ENCODE measurements at regions not wholly inside any gene's neighbourhood (a gene's known extent, or its start where the extent isn't known, plus 50 kb on each side); places are given as distances from the start of the nearest gene placed in this dataset.

GRCh38 chr2:15840148-15840547 lies 100.2 kb upstream of the MYCN start:
- no peaks in the 10 kb centered on the region for H3K9me3 ChIP-seq
- whole genome bisulfite sequencing, 2 donors, result 82 to 91% methylated on average over 3 of the region's 3 CpGs
- no peaks in the 10 kb centered on the region for H3K27me3 ChIP-seq
- TF ChIP-seq POLR2A (IDR thresholded peaks at IDR 0.05) (no peak), POLR2AphosphoS5 (IDR thresholded peaks at IDR 0.05) (no peak), CTCF (IDR thresholded peaks at IDR 0.05) (no peak), EP300 (IDR thresholded peaks at IDR 0.05) (no peak)
- no peaks in the 10 kb centered on the region for H3K36me3 ChIP-seq
- H3K4me3 ChIP-seq, result no peak overlapping the region
- H3K27ac ChIP-seq, result no peak overlapping the region
- DNase-seq (no peak), ATAC-seq (ENCODE audit: low FRiP score in 2 of 2) (no peak)
- H3K4me1 ChIP-seq, result no peaks in the 10 kb centered on the region

- no peak for ATAC-seq (ENCODE audit: low FRiP score in 2 of 2)
- no peak overlapping the region for H3K4me3 ChIP-seq
- no peaks in the 10 kb centered on the region for H3K27me3 ChIP-seq
- DNase-seq, result no peak
- no peaks in the 10 kb centered on the region for H3K4me1 ChIP-seq
- no peaks in the 10 kb centered on the region for H3K9me3 ChIP-seq
- WGBS, 2 donors, result 91 to 96% methylated on average over 8 of the region's 8 CpGs
- H3K36me3 ChIP-seq, result no peaks in the 10 kb centered on the region
- TF ChIP-seq POLR2A (IDR thresholded peaks at IDR 0.05) (no peak), CTCF (IDR thresholded peaks at IDR 0.05) (no peak), EP300 (IDR thresholded peaks at IDR 0.05) (no peak), POLR2AphosphoS5 (IDR thresholded peaks at IDR 0.05) (no peak)
- H3K27ac ChIP-seq, result no peak overlapping the region
These were observed 99.4 kb upstream of the MYCN start for GRCh38 chr2:15840969-15841368.

DNA sequence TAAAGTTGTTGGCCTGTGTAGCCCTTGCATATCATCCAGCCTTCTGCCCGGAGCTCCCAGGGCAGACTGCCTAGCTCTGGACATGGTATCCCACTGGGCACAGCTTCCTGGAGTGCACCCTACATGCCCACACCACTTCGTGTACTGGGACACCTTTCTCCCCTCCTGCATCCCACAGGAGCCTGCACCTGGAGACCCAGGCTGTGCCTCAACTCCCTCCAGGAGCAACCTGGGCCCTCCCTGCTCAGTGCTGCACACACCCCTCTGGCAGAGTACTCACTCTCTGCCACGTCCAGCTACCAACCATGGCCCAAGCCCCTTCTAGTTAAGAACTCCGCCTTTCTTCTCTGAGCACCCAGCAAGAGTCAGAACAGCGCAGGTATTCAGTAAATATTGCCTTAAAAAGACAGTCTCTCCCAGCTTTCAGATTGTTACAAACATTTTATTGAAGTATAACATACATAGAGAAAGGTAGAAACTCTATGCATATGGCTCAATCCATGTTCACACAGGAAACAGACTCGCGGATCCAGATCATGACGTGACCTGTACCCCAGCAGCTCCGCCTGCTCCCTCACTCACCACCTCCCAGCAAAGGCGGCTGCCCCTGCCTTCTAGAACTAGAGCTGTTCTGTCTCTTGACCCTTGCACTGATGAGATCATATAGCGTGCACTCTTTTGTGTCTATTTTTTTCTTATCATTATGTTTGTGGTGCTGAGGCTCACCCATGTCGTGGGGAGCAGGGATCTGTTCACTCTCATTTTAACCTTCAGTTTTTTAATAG lies 98.4 kb upstream of the MYCN start:
- no peaks in the 10 kb centered on the region for H3K9me3 ChIP-seq
- no peak overlapping the region for H3K27ac ChIP-seq
- DNase-seq (no peak), ATAC-seq (ENCODE audit: low FRiP score in 2 of 2) (no peak)
- no peaks in the 10 kb centered on the region for H3K4me1 ChIP-seq
- no peak for TF ChIP-seq POLR2A (IDR thresholded peaks at IDR 0.05)
- no peak for TF ChIP-seq POLR2AphosphoS5 (IDR thresholded peaks at IDR 0.05)
- TF ChIP-seq EP300 (IDR thresholded peaks at IDR 0.05), result no peak
- no peak for TF ChIP-seq CTCF (IDR thresholded peaks at IDR 0.05)
- H3K36me3 ChIP-seq, result no peaks in the 10 kb centered on the region
- no peaks in the 10 kb centered on the region for H3K27me3 ChIP-seq
- 83 to 84% methylated on average over 11 to 12 of the region's 12 CpGs for WGBS, 2 donors
- H3K4me3 ChIP-seq, result no peak overlapping the region

- Histone ChIP-seq H3K9me3 (no peaks in the 10 kb centered on the region), H3K4me3 (no peak overlapping the region), H3K27me3 (no peaks in the 10 kb centered on the region), H3K27ac (no peak overlapping the region), H3K36me3 (no peaks in the 10 kb centered on the region), H3K4me1 (no peaks in the 10 kb centered on the region)
- DNase-seq (peak in 1 of 2 donors; percentile 58), ATAC-seq (ENCODE audit: low FRiP score in 2 of 2) (no peak)
- 84 to 95% methylated on average over 9 to 33 of the region's 34 CpGs for WGBS, 2 donors
- TF ChIP-seq POLR2AphosphoS5 (IDR thresholded peaks at IDR 0.05) (no peak), EP300 (IDR thresholded peaks at IDR 0.05) (no peak), POLR2A (IDR thresholded peaks at IDR 0.05) (no peak), CTCF (IDR thresholded peaks at IDR 0.05) (no peak)
These were observed 97.3 kb upstream of the MYCN start for GRCh38 chr2:15842758-15843666.
